ENCODE measurements at regions not wholly inside any gene's neighbourhood (a gene's known extent, or its start where the extent isn't known, plus 50 kb on each side); places are given as distances from the start of the nearest gene placed in this dataset.
"Not testable (repeated sequence)": the region's sequence is repeated elsewhere in the genome, so short reads cannot be mapped to it uniquely, and the experiment has no call there.

- Histone ChIP-seq H3K27me3 (no peaks in the 10 kb centered on the region), H3K9me3 (no peaks in the 10 kb centered on the region), H3K4me1 (no peaks in the 10 kb centered on the region), H3K36me3 (no peaks in the 10 kb centered on the region), H3K4me3 (no peak overlapping the region), H3K27ac (no peak overlapping the region)
- TF ChIP-seq CTCF (IDR thresholded peaks at IDR 0.05) (no peak), POLR2A (IDR thresholded peaks at IDR 0.05) (no peak), EP300 (IDR thresholded peaks at IDR 0.05) (no peak), POLR2AphosphoS5 (IDR thresholded peaks at IDR 0.05) (no peak)
- 68 to 80% methylated on average over 5 of the region's 5 CpGs for WGBS, 2 donors
- ATAC-seq (ENCODE audit: low FRiP score in 2 of 2) (no peak), DNase-seq (no peak)
Observed at GRCh38 chr4:57981123-57981522, 870.9 kb upstream of the IGFBP7 start.

GRCh38 chr4:57974821-57975220 lies 864.6 kb upstream of the IGFBP7 start:
- ATAC-seq (ENCODE audit: low FRiP score in 2 of 2): no peak
- no peak overlapping the region for H3K4me3 ChIP-seq
- H3K27ac ChIP-seq: no peak overlapping the region
- 82 to 92% methylated on average over 4 of the region's 4 CpGs for WGBS, 2 donors
- H3K27me3 ChIP-seq: no peaks in the 10 kb centered on the region
- DNase-seq: no peak
- H3K9me3 ChIP-seq: no peaks in the 10 kb centered on the region
- TF ChIP-seq POLR2AphosphoS5 (IDR thresholded peaks at IDR 0.05): no peak
- TF ChIP-seq EP300 (IDR thresholded peaks at IDR 0.05): no peak
- no peaks in the 10 kb centered on the region for H3K36me3 ChIP-seq
- no peaks in the 10 kb centered on the region for H3K4me1 ChIP-seq

GRCh38 chr4:57973819-57974218 lies 863.6 kb upstream of the IGFBP7 start:
- no peak for TF ChIP-seq POLR2A (IDR thresholded peaks at IDR 0.05)
- TF ChIP-seq EP300 (IDR thresholded peaks at IDR 0.05): no peak
- TF ChIP-seq POLR2AphosphoS5 (IDR thresholded peaks at IDR 0.05): no peak
- no peak for TF ChIP-seq CTCF (IDR thresholded peaks at IDR 0.05)
- Histone ChIP-seq H3K27me3 (no peaks in the 10 kb centered on the region), H3K4me1 (no peaks in the 10 kb centered on the region), H3K9me3 (no peaks in the 10 kb centered on the region), H3K27ac (no peak overlapping the region), H3K36me3 (no peaks in the 10 kb centered on the region), H3K4me3 (no peak overlapping the region)
- ATAC-seq (ENCODE audit: low FRiP score in 2 of 2) (no peak), DNase-seq (no peak)
- 79 to 84% methylated on average over 1 of the region's 1 CpG for WGBS, 2 donors

- peaks cover 0 to 11% (median 2%) of the 10 kb centered on the region in 4 donors for H3K9me3 ChIP-seq
- ATAC-seq (ENCODE audit: low FRiP score in 2 of 2) (no peak), DNase-seq (no peak)
- no peaks in the 10 kb centered on the region for H3K27me3 ChIP-seq
- H3K36me3 ChIP-seq: no peaks in the 10 kb centered on the region
- no peaks in the 10 kb centered on the region for H3K4me1 ChIP-seq
- H3K27ac ChIP-seq: no peak overlapping the region
- TF ChIP-seq POLR2A (IDR thresholded peaks at IDR 0.05): no peak
- no peak for TF ChIP-seq POLR2AphosphoS5 (IDR thresholded peaks at IDR 0.05)
- TF ChIP-seq CTCF (IDR thresholded peaks at IDR 0.05): no peak
- TF ChIP-seq EP300 (IDR thresholded peaks at IDR 0.05): no peak
- H3K4me3 ChIP-seq: no peak overlapping the region
Observed at GRCh38 chr4:57971261-57971660, 861.1 kb upstream of the IGFBP7 start.

- Histone ChIP-seq H3K36me3 (no peaks in the 10 kb centered on the region), H3K4me1 (no peaks in the 10 kb centered on the region), H3K4me3 (no peak overlapping the region), H3K27ac (no peak overlapping the region), H3K27me3 (no peaks in the 10 kb centered on the region), H3K9me3 (peaks cover 0 to 16% (median 2%) of the 10 kb centered on the region in 4 donors)
- ATAC-seq (ENCODE audit: low FRiP score in 2 of 2) (peak; percentile 19 to 59), DNase-seq (peak in 1 of 2 donors; percentile 65)
- 90 to 97% methylated on average over 6 to 21 of the region's 23 CpGs for WGBS, 2 donors
- TF ChIP-seq EP300 (IDR thresholded peaks at IDR 0.05) (no peak), POLR2AphosphoS5 (IDR thresholded peaks at IDR 0.05) (no peak), CTCF (IDR thresholded peaks at IDR 0.05) (no peak), POLR2A (IDR thresholded peaks at IDR 0.05) (no peak)
Observed at GRCh38 chr4:57966987-57967760, 857.0 kb upstream of the IGFBP7 start.

GRCh38 chr4:57965431-57965830 lies 855.2 kb upstream of the IGFBP7 start:
- not testable (repeated sequence) for H3K27ac ChIP-seq; ATAC-seq (ENCODE audit: low FRiP score in 2 of 2); H3K4me3 ChIP-seq; H3K36me3 ChIP-seq; H3K4me1 ChIP-seq; H3K27me3 ChIP-seq
- 95% methylated on average over 15 of the region's 25 CpGs; no CpG with 5 or more reads in 1 of the 2 donors for WGBS, 2 donors
- H3K9me3 ChIP-seq: peaks cover 0 to 16% (median 2%) of the 10 kb centered on the region in 4 donors
- peak in 1 of 2 donors; percentile 68 for DNase-seq
